PFSK-1 (cell line): ENCODE measurements at regions not wholly inside any gene's neighbourhood (a gene's known extent, or its start where the extent isn't known, plus 50 kb on each side); places are given as distances from the start of the nearest gene placed in this dataset.

ENCODE experiments used
- POLR2AphosphoS5 ChIP-seq: IDR thresholded peaks from 2 replicates; pipeline ENCODE4 v1.6.1; 2012; ENCODE audit warnings: low read depth, mild to moderate bottlenecking, control low read depth, low read length, moderate library complexity
- TF ChIP-seq, protein P1 (sequence below), 2 experiments: IDR thresholded peaks; 2 replicates each; pipeline versions ENCODE4 v1.6.1 to v1.8.0; 2011 to 2012; ENCODE audit warnings: low read depth in 2 of 2, low read length in 2 of 2, control low read depth in 1 of 2, inconsistent platforms in 1 of 2, mild to moderate bottlenecking in 1 of 2, moderate library complexity in 1 of 2; ENCODE audit not compliant: insufficient read depth in 1 of 2

DNA sequence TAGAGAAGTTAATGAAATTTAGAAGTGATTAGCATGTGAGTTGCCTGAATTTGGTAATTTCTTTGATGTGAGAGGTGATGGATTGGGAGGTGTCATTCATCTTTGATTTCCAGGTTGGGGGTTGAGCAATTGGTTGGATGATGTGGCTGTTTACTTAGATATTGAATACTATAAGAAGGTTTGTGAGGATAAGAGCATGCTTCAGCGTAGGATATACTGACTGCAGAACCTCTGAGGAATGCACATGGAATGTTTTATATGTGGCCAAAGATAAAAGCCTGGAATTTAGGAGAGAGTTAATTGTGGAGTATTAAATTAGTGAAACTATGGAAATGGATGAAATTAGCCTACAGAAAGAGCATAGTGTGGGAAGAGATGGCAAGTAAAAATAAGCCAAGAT, 165.4 kb upstream of the MAD2L1 start:
- TF ChIP-seq, protein P1, sequence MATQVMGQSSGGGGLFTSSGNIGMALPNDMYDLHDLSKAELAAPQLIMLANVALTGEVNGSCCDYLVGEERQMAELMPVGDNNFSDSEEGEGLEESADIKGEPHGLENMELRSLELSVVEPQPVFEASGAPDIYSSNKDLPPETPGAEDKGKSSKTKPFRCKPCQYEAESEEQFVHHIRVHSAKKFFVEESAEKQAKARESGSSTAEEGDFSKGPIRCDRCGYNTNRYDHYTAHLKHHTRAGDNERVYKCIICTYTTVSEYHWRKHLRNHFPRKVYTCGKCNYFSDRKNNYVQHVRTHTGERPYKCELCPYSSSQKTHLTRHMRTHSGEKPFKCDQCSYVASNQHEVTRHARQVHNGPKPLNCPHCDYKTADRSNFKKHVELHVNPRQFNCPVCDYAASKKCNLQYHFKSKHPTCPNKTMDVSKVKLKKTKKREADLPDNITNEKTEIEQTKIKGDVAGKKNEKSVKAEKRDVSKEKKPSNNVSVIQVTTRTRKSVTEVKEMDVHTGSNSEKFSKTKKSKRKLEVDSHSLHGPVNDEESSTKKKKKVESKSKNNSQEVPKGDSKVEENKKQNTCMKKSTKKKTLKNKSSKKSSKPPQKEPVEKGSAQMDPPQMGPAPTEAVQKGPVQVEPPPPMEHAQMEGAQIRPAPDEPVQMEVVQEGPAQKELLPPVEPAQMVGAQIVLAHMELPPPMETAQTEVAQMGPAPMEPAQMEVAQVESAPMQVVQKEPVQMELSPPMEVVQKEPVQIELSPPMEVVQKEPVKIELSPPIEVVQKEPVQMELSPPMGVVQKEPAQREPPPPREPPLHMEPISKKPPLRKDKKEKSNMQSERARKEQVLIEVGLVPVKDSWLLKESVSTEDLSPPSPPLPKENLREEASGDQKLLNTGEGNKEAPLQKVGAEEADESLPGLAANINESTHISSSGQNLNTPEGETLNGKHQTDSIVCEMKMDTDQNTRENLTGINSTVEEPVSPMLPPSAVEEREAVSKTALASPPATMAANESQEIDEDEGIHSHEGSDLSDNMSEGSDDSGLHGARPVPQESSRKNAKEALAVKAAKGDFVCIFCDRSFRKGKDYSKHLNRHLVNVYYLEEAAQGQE (IDR thresholded peaks at IDR 0.05; ENCODE audit: insufficient read depth in 1 of 2, low read depth in 2 of 2, low read length in 2 of 2) = no peak
- no peak for TF ChIP-seq POLR2AphosphoS5
